Prostate gland (tissue), 2 donors: ENCODE measurements at regions not wholly inside any gene's neighbourhood (a gene's known extent, or its start where the extent isn't known, plus 50 kb on each side); places are given as distances from the start of the nearest gene placed in this dataset.

Source experiments
- DNase-seq: peaks from one replicate; pipeline ENCODE4 v3.0.0-alpha.2; 2019; ENCODE audit warnings: low spot score
- H3K27ac ChIP-seq, 2 donors: fragments of 200-600 bp; sonication (generic); 2 replicates each; pipeline ENCODE4 v1.5.1; 2017 to 2019
- H3K27me3 ChIP-seq: fragments of 200-600 bp; sonication (generic); replicated peaks from 2 replicates; pipeline ENCODE4 v1.5.1; 2019; ENCODE audit not compliant: insufficient read depth
- H3K36me3 ChIP-seq, 2 donors: fragments of 200-600 bp; sonication (generic); 1 replicate in 1 of 2; 2 replicates in 1 of 2; pipeline versions ENCODE4 v1.5.1 to v1.8.1; 2017 to 2019
- H3K4me1 ChIP-seq: fragments of 200-600 bp; sonication (generic); replicated peaks from 2 replicates; pipeline ENCODE4 v1.5.1; 2019
- H3K4me3 ChIP-seq, 2 donors: fragments of 200-600 bp; sonication (generic); 2 replicates each; pipeline ENCODE4 v1.5.1; 2017 to 2019
- H3K9me3 ChIP-seq: fragments of 200-600 bp; sonication (generic); 2 replicates; pipeline ENCODE4 v1.5.1; 2017
- CTCF ChIP-seq, 4 experiments: fragments of 200-600 bp in 2 of 4; fragments of 450-650 bp in 2 of 4; sonication (generic) in 2 of 4; IDR thresholded peaks; 1 replicate in 3 of 4; 2 replicates in 1 of 4; pipeline ENCODE4 v1.5.1; 2016 to 2019; ENCODE audit warnings: antibody characterized with exemption in 4 of 4, mild to moderate bottlenecking in 2 of 4, moderate library complexity in 2 of 4
- POLR2A ChIP-seq: fragments of 450-650 bp; IDR thresholded peaks from one replicate; pipeline ENCODE4 v1.6.1; 2016; ENCODE audit warnings: antibody characterized with exemption, mild to moderate bottlenecking
- POLR2AphosphoS5 ChIP-seq: sonication (generic); formaldehyde crosslinking; IDR thresholded peaks from one replicate; pipeline ENCODE4 v1.6.1; 2017; ENCODE audit warnings: antibody characterized with exemption
- WGBS: methylation state at CpG from one replicate; pipeline ENCODE4 v1.1.5; 2018; 5-methylcytosine and 5-hydroxymethylcytosine counted together
- intact Hi-C: fragments of 100-400 bp; cut with DNase I; formaldehyde crosslinking; loops from one replicate; pipeline ENCODE4 v1.14.2; 2022

GRCh38 chr6:3939964-3940363, 90.8 kb downstream of the FAM50B start:
- H3K4me3 ChIP-seq: no peak overlapping the region
- intact Hi-C loops: no loop called here
- no peak overlapping the region for H3K27ac ChIP-seq
- TF ChIP-seq CTCF (IDR thresholded peaks at IDR 0.05) (no peak), POLR2AphosphoS5 (no peak), POLR2A (no peak)
- no peaks in the 10 kb centered on the region for H3K9me3 ChIP-seq
- H3K36me3 ChIP-seq: no peaks in the 10 kb centered on the region
- H3K4me1 ChIP-seq: no peaks in the 10 kb centered on the region
- WGBS: 78% methylated on average over 9 of the region's 9 CpGs
- H3K27me3 ChIP-seq: no peaks in the 10 kb centered on the region
- no peak for DNase-seq

GRCh38 chr6:3940703-3941102, 91.5 kb downstream of the FAM50B start:
- H3K4me1 ChIP-seq: no peaks in the 10 kb centered on the region
- H3K27me3 ChIP-seq: no peaks in the 10 kb centered on the region
- DNase-seq: no peak
- H3K27ac ChIP-seq: no peak overlapping the region
- H3K9me3 ChIP-seq: no peaks in the 10 kb centered on the region
- TF ChIP-seq POLR2A (no peak), CTCF (IDR thresholded peaks at IDR 0.05) (no peak), POLR2AphosphoS5 (no peak)
- no peaks in the 10 kb centered on the region for H3K36me3 ChIP-seq
- WGBS: 88% methylated on average over 4 of the region's 5 CpGs
- intact Hi-C loops: no loop called here
- H3K4me3 ChIP-seq: no peak overlapping the region

GRCh38 chr6:3943331-3943765, 94.2 kb downstream of the FAM50B start:
- TF ChIP-seq POLR2A (no peak), POLR2AphosphoS5 (no peak), CTCF (IDR thresholded peaks at IDR 0.05) (no peak)
- no peaks in the 10 kb centered on the region for H3K9me3 ChIP-seq
- H3K27me3 ChIP-seq: no peaks in the 10 kb centered on the region
- H3K36me3 ChIP-seq: no peaks in the 10 kb centered on the region
- intact Hi-C loops: no loop called here
- no peak overlapping the region for H3K4me3 ChIP-seq
- H3K27ac ChIP-seq: no peak overlapping the region
- DNase-seq: no peak
- 53% methylated on average over 12 of the region's 12 CpGs for WGBS
- H3K4me1 ChIP-seq: no peaks in the 10 kb centered on the region

GRCh38 chr6:3944246-3944645, 95.1 kb downstream of the FAM50B start:
- Histone ChIP-seq H3K36me3 (no peaks in the 10 kb centered on the region), H3K9me3 (no peaks in the 10 kb centered on the region), H3K4me3 (no peak overlapping the region), H3K4me1 (no peaks in the 10 kb centered on the region), H3K27ac (no peak overlapping the region), H3K27me3 (no peaks in the 10 kb centered on the region)
- intact Hi-C loops: no loop called here
- WGBS: 90% methylated on average over 5 of the region's 5 CpGs
- no peak for DNase-seq
- TF ChIP-seq POLR2A (no peak), CTCF (IDR thresholded peaks at IDR 0.05) (no peak), POLR2AphosphoS5 (no peak)

GRCh38 chr6:3946778-3947177, 97.6 kb downstream of the FAM50B start:
- WGBS: 66% methylated on average over 12 of the region's 12 CpGs
- no peak overlapping the region for H3K27ac ChIP-seq
- intact Hi-C loops: no loop called here

More at GRCh38 chr6:3946778-3947177, 97.6 kb downstream of the FAM50B start:
- Histone ChIP-seq H3K4me1 (no peaks in the 10 kb centered on the region), H3K4me3 (no peak overlapping the region), H3K9me3 (no peaks in the 10 kb centered on the region), H3K36me3 (no peaks in the 10 kb centered on the region), H3K27me3 (no peaks in the 10 kb centered on the region)
- DNase-seq: no peak
- no peak for TF ChIP-seq POLR2A
- TF ChIP-seq CTCF (IDR thresholded peaks at IDR 0.05): no peak
- no peak for TF ChIP-seq POLR2AphosphoS5
